PFSK-1 (cell line): ENCODE measurements at regions not wholly inside any gene's neighbourhood (a gene's known extent, or its start where the extent isn't known, plus 50 kb on each side); places are given as distances from the start of the nearest gene placed in this dataset.

ENCODE experiments used
- FOXP2 ChIP-seq: optimal IDR thresholded peaks from 2 replicates; pipeline ENCODE3; 2011; ENCODE audit warnings: borderline replicate concordance, control low read depth, inconsistent platforms; ENCODE audit not compliant: insufficient read depth; ENCODE audit errors: extremely low read length, extremely low read depth
- POLR2AphosphoS5 ChIP-seq: IDR thresholded peaks from 2 replicates; pipeline ENCODE4 v1.6.1; 2012; ENCODE audit warnings: low read depth, mild to moderate bottlenecking, control low read depth, low read length, moderate library complexity
- REST ChIP-seq, 2 experiments: IDR thresholded peaks; 2 replicates each; pipeline versions ENCODE4 v1.6.1 to v1.8.0; 2011 to 2012; ENCODE audit warnings: low read depth in 2 of 2, low read length in 2 of 2, control low read depth in 1 of 2, inconsistent platforms in 1 of 2, mild to moderate bottlenecking in 1 of 2, moderate library complexity in 1 of 2; ENCODE audit not compliant: insufficient read depth in 1 of 2
- SIN3A ChIP-seq: IDR thresholded peaks from 2 replicates; pipeline ENCODE4 v1.6.1; 2012; ENCODE audit warnings: mild to moderate bottlenecking, low read length, moderate library complexity, borderline replicate concordance; ENCODE audit not compliant: insufficient read depth
- TAF1 ChIP-seq: IDR thresholded peaks from 2 replicates; pipeline ENCODE4 v1.6.1; 2012; ENCODE audit warnings: low read length, control low read depth, borderline replicate concordance; ENCODE audit not compliant: insufficient read depth

GRCh38 chr6:37088897-37089296 lies 81.1 kb upstream of the PIM1 start:
- TF ChIP-seq POLR2AphosphoS5 (no peak), TAF1 (no peak), REST (IDR thresholded peaks at IDR 0.05; ENCODE audit: insufficient read depth in 1 of 2, low read depth in 2 of 2, low read length in 2 of 2) (no peak), SIN3A (no peak), FOXP2 (no peak)

GRCh38 chr6:37089783-37090182 lies 80.2 kb upstream of the PIM1 start:
- TF ChIP-seq FOXP2 (no peak), TAF1 (no peak), POLR2AphosphoS5 (no peak), REST (IDR thresholded peaks at IDR 0.05; ENCODE audit: insufficient read depth in 1 of 2, low read depth in 2 of 2, low read length in 2 of 2) (no peak), SIN3A (no peak)

- no peak for TF ChIP-seq REST (IDR thresholded peaks at IDR 0.05; ENCODE audit: insufficient read depth in 1 of 2, low read depth in 2 of 2, low read length in 2 of 2)
- no peak for TF ChIP-seq TAF1
- no peak for TF ChIP-seq SIN3A
- TF ChIP-seq FOXP2 = no peak
- no peak for TF ChIP-seq POLR2AphosphoS5
These were observed 76.8 kb upstream of the PIM1 start for GRCh38 chr6:37092923-37093727.

GRCh38 chr6:37093728-37094069 lies 76.3 kb upstream of the PIM1 start:
- TF ChIP-seq POLR2AphosphoS5 = no peak
- no peak for TF ChIP-seq FOXP2
- TF ChIP-seq TAF1 = no peak
- no peak for TF ChIP-seq SIN3A
- no peak for TF ChIP-seq REST (IDR thresholded peaks at IDR 0.05; ENCODE audit: insufficient read depth in 1 of 2, low read depth in 2 of 2, low read length in 2 of 2)

GRCh38 chr6:37095997-37096396 lies 74.0 kb upstream of the PIM1 start:
- TF ChIP-seq REST (IDR thresholded peaks at IDR 0.05; ENCODE audit: insufficient read depth in 1 of 2, low read depth in 2 of 2, low read length in 2 of 2) (no peak), FOXP2 (no peak), TAF1 (no peak), SIN3A (no peak), POLR2AphosphoS5 (no peak)
